NK-92 treated with Interleukin-12 subunit alpha and Interleukin-12 subunit beta, amount 100 ng/mL, for 24 hours (cell line): ENCODE measurements at regions not wholly inside any gene's neighbourhood (a gene's known extent, or its start where the extent isn't known, plus 50 kb on each side); places are given as distances from the start of the nearest gene placed in this dataset.
A peak's percentile ranks its signal among the peaks of the same experiment; 100 is the strongest.

Experiments
- DNase-seq: peaks from one replicate; lab custom pipeline; 2025; lab: John Stamatoyannopoulos, UW

DNA sequence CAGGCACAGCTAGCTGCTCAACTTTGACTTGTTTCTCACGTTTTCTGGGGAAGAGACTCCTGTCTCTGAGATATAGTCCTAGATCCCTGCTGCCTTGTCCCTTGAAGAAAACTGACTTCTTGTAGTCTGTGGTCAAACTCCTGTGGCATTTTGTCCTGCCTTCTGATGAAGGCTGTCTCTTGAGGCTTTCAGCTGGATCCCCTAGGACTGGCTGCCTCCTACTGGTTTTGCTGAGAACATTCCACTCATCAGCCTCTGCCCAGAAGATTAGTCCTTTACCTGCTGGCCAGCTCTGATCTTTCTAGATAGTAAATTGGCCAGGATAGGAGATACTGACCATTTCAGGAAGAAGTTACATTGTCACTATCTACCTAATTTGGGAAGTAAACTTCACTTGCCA is 71.9 kb upstream of the CNR1 start:
- peak; percentile 1 for DNase-seq

DNA sequence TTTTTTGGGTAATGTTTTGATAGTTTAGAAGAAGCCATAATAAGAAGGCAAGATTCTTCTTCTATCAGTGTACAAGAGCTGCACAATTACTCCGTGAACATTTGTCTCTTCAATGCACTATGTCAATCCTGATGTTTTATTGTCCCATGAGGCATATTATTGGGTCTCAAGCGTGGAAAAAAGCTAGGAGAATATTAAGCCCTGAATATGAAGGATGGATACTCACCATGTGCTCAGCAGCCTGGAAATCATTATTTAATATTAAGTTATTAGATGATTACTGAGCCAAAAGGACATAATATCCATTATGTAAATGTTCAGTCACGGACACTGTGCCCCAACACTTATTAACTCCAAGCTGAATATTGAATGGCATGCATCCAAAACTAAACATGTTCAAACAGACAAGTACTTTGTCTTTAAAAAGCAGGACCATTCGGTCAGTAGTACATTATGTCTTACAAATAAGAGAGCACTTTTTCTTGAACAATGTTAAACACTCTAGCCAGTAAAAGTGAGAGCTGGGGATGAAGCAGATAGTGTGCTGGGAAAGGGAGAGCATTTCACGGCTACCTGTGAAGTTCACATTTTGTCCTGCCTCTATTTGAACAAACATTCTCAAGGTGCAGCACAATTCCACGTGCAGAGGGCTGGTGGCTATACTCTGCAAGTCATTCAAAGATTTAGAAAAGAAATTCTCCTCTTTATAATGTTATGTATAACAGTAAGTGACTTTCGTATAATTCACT is 70.6 kb upstream of the CNR1 start:
- DNase-seq = no peak

DNA sequence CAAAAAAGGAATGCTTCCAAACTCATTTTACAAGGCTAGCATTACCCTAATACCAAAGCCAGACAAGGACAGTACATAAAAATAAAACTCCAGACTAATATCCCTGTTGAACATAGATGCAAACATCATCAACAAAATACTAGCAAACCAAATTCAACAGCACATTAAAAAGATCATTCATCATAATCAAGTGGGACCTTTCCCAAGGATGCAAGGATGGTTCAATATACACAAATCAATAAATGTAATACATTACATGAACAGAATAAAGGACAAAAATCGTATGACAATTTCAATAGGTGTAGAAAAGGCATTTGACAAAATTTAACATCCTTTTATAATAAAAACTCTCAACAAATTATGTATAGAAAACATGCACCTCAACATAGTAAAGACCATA is 66.6 kb upstream of the CNR1 start:
- no peak for DNase-seq

DNA sequence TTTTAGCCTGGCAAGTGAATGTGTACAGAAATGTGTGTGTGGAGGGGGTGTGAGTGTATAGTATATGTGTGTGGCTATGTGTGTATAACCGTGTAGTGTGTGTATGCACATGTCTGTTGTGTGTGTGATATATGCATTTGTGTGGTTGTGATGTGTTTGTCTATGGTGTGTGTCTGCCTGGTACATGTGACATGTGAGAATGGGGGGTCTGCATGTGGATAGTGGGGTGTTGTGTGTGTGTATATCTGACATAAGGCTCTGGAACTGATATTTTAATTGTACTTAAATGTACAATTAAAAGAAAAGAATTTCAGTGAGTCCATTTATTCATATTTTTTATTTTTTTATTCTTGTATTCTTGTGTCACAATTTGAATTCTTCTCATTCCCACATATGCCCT is 57.2 kb upstream of the CNR1 start:
- DNase-seq = no peak

DNA sequence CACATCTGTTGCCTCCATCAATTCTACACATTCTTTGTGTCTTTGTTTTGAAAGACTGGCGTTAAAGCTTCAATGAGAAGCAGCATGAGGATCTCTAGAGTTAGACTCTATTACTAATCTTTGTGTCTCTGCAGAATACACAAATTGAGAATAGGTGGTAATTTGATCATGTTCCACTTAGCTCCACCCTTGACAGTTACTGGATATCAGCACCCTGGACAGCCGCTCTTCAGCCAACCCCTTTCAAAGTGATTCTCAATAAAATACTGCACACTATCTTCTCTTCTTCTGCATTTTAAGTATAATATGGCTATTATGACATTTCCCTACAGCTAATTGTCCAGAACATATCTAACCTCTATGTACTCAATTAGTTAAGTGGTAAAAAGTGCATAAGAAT is 54.3 kb upstream of the CNR1 start:
- no peak for DNase-seq

DNA sequence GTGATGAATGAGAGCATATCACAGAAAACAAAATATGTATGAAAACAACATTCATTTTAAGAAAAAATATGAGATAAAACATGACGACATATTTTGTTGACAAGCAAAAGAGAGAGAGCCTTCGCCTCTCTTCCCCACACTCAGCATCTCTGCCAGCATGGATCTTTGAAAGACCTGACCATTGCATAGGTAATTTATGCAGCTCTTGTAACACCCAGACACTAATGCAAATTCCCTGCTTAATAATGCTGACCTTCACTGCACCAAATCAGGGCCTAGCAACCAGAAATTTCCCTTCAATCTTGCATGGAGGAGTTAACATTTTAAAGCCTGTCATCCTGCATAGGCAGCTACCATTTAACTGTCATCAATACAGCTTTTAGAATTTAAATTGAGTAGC is 50.0 kb upstream of the CNR1 start:
- DNase-seq = no peak
